ENCODE measurements at regions not wholly inside any gene's neighbourhood (a gene's known extent, or its start where the extent isn't known, plus 50 kb on each side); places are given as distances from the start of the nearest gene placed in this dataset.

- TF ChIP-seq, protein P1, sequence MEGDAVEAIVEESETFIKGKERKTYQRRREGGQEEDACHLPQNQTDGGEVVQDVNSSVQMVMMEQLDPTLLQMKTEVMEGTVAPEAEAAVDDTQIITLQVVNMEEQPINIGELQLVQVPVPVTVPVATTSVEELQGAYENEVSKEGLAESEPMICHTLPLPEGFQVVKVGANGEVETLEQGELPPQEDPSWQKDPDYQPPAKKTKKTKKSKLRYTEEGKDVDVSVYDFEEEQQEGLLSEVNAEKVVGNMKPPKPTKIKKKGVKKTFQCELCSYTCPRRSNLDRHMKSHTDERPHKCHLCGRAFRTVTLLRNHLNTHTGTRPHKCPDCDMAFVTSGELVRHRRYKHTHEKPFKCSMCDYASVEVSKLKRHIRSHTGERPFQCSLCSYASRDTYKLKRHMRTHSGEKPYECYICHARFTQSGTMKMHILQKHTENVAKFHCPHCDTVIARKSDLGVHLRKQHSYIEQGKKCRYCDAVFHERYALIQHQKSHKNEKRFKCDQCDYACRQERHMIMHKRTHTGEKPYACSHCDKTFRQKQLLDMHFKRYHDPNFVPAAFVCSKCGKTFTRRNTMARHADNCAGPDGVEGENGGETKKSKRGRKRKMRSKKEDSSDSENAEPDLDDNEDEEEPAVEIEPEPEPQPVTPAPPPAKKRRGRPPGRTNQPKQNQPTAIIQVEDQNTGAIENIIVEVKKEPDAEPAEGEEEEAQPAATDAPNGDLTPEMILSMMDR (IDR thresholded peaks at IDR 0.05) = no peak
- TF ChIP-seq EZH2 (IDR thresholded peaks at IDR 0.05) = no peak
Observed at GRCh38 chr2:41899189-41899588, 148.6 kb upstream of the PKDCC start.

Measured in neural progenitor cell (in vitro differentiated cells).